Stomach smooth muscle (tissue), 2 donors: ENCODE measurements at regions not wholly inside any gene's neighbourhood (a gene's known extent, or its start where the extent isn't known, plus 50 kb on each side); places are given as distances from the start of the nearest gene placed in this dataset.
"Not testable (repeated sequence)": the region's sequence is repeated elsewhere in the genome, so short reads cannot be mapped to it uniquely, and the experiment has no call there.

Experiments
- H3K27ac ChIP-seq: one replicate; pipeline ENCODE4 v1.7.0; 2013; ENCODE audit warnings: mild to moderate bottlenecking, low read length, inconsistent platforms
- H3K27me3 ChIP-seq, 2 donors: one replicate each; pipeline ENCODE4 v1.7.0; 2013; ENCODE audit warnings: low read length in 2 of 2; ENCODE audit not compliant: insufficient read depth in 2 of 2, control insufficient read depth in 1 of 2
- H3K36me3 ChIP-seq, 2 donors: one replicate each; pipeline ENCODE4 v1.7.0; 2013; ENCODE audit warnings: low read length in 2 of 2; ENCODE audit not compliant: control insufficient read depth in 2 of 2, insufficient read depth in 2 of 2
- H3K4me1 ChIP-seq: one replicate; pipeline ENCODE4 v1.7.0; 2013; ENCODE audit warnings: low read length; ENCODE audit not compliant: control insufficient read depth, insufficient read depth
- H3K4me3 ChIP-seq, 2 donors: one replicate each; pipeline ENCODE4 v1.7.0; 2013; ENCODE audit warnings: low read length in 2 of 2
- H3K9ac ChIP-seq, 2 donors: one replicate each; pipeline ENCODE4 v1.7.0; 2013; ENCODE audit warnings: low read length in 2 of 2, mild to moderate bottlenecking in 1 of 2
- H3K9me3 ChIP-seq, 2 donors: one replicate each; pipeline ENCODE4 v1.7.0; 2013; ENCODE audit warnings: low read length in 2 of 2; ENCODE audit not compliant: control insufficient read depth in 2 of 2
- donor health status: healthy.
- donor health status: Pancreatic carcinoma.

- H3K27ac ChIP-seq, H3K9me3 ChIP-seq, H3K36me3 ChIP-seq, H3K27me3 ChIP-seq, H3K9ac ChIP-seq, H3K4me3 ChIP-seq, H3K4me1 ChIP-seq: not testable (repeated sequence)
Observed at GRCh38 chr17:64721556-64721955, 59.4 kb upstream of the SMURF2 start.

DNA sequence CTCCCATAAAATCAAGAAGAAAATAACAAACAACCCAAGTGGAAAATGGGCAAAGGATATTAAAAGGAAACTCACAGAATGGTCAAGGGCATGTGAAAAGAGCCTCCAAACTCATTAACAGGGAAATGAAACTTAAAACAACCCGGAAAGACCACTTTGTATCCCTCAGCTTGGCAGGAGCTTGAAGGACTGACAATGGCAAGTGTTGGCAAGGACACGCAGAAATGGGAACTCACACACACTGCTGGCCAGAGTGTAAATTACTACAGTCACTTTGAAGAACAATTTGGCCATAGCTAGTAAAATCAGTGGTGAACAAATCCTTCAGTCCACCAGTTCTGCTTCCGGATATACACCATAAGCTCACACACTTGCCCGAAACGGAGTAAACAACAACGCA lies 58.1 kb upstream of the SMURF2 start:
- H3K4me3 ChIP-seq, H3K27ac ChIP-seq, H3K9me3 ChIP-seq, H3K27me3 ChIP-seq, H3K36me3 ChIP-seq, H3K4me1 ChIP-seq, H3K9ac ChIP-seq: not testable (repeated sequence)

- not testable (repeated sequence) for H3K9ac ChIP-seq, H3K36me3 ChIP-seq, H3K9me3 ChIP-seq, H3K4me1 ChIP-seq, H3K27me3 ChIP-seq, H3K4me3 ChIP-seq, H3K27ac ChIP-seq
Observed at GRCh38 chr17:64719517-64719916, 57.4 kb upstream of the SMURF2 start.

GRCh38 chr17:64718816-64719215 lies 56.7 kb upstream of the SMURF2 start:
- H3K27me3 ChIP-seq, H3K9me3 ChIP-seq, H3K36me3 ChIP-seq, H3K27ac ChIP-seq, H3K4me3 ChIP-seq, H3K9ac ChIP-seq, H3K4me1 ChIP-seq: not testable (repeated sequence)

DNA sequence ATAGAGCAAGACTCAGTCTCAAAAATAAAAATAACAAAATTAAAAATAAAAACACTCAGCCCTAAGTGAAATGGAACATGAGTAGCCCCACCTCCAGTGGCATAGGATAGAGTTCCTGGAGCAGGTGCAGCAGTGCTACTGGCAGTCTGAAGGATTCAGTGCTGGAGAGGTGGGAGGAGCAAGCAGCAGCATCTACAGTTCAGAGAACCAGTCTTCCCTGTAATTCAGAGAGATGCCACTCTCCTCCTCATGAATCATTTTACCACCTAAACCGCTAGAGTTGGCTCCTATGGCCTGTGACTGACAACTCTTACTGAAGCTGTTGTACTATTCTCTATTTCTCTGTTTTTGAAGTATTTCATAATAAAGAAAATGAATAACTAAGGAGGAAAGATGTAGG lies 56.0 kb upstream of the SMURF2 start:
- Histone ChIP-seq H3K36me3 (no peaks in the 10 kb centered on the region), H3K4me1 (peaks cover 4% of the 10 kb centered on the region), H3K27ac (no peak overlapping the region), H3K9me3 (no peaks in the 10 kb centered on the region), H3K4me3 (no peak overlapping the region), H3K9ac (no peak overlapping the region), H3K27me3 (no peaks in the 10 kb centered on the region)

- not testable (repeated sequence) for H3K27ac ChIP-seq, H3K36me3 ChIP-seq, H3K4me3 ChIP-seq, H3K9me3 ChIP-seq, H3K27me3 ChIP-seq, H3K9ac ChIP-seq, H3K4me1 ChIP-seq
Observed at GRCh38 chr17:64716496-64716895, 54.4 kb upstream of the SMURF2 start.

GRCh38 chr17:64713786-64714185 lies 51.7 kb upstream of the SMURF2 start:
- not testable (repeated sequence) for H3K9me3 ChIP-seq, H3K36me3 ChIP-seq, H3K9ac ChIP-seq, H3K27ac ChIP-seq, H3K27me3 ChIP-seq, H3K4me1 ChIP-seq
- H3K4me3 ChIP-seq = peak overlapping the region in 1 of 2 donors; percentile 58

- H3K27ac ChIP-seq, H3K9ac ChIP-seq, H3K4me1 ChIP-seq, H3K9me3 ChIP-seq, H3K27me3 ChIP-seq, H3K36me3 ChIP-seq, H3K4me3 ChIP-seq: not testable (repeated sequence)
Observed at GRCh38 chr17:64712557-64713351, 50.6 kb upstream of the SMURF2 start.
